NCI-H748 treated with DMSO at 0.1 percent for 48 hours (cell line): ENCODE measurements at regions not wholly inside any gene's neighbourhood (a gene's known extent, or its start where the extent isn't known, plus 50 kb on each side); places are given as distances from the start of the nearest gene placed in this dataset.

Experiments used
- DNase-seq: peaks from one replicate; lab custom pipeline; 2025; lab: John Stamatoyannopoulos, UW

DNA sequence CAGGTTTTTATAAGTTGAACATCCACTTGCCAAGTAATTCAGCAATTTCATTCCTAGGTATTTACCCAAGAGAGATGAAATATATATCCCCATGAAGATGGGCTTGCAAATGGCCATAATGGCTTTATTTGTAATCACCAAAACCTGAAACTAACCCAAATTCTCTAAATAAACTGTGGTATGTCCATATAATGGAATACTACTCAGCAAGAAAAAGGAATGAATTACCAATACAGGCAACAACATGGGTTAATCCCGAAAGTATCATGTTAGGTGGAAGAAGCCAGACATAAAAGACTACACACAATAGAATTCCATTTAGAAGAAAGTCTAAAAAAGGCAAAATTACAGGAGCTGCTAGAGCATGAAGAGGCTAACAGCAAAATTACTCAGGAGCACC lies 101.4 kb upstream of the PPP2R2D start:
- no peak for DNase-seq

GRCh38 chr10:131802156-131802915 lies 98.5 kb upstream of the PPP2R2D start:
- no peak for DNase-seq

GRCh38 chr10:131802996-131803395 lies 97.8 kb upstream of the PPP2R2D start:
- no peak for DNase-seq

- DNase-seq: no peak
Observed at GRCh38 chr10:131803860-131804425, 96.9 kb upstream of the PPP2R2D start.

- no peak for DNase-seq
Observed at GRCh38 chr10:131804551-131805295, 96.1 kb upstream of the PPP2R2D start.

GRCh38 chr10:131805696-131806095 lies 95.1 kb upstream of the PPP2R2D start:
- no peak for DNase-seq

DNA sequence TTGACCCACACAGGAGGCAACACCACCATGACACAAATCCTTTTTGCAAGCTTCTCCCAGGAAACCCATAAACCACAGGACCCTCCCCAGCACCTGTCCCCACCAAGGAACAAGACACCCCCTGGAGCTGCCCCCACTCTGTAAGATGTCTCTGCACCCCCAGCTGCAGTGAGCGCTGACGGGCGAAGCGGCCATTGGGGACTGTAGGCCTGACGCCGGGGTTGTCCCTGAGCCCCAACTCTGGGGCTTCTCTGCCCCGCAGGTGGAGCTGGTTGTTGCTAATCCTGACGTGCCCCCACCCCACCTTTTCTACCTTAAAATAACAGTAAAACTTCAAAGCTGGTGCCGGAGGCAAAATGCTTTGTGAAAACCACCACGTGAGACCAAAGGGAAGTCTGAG lies 94.7 kb upstream of the PPP2R2D start:
- no peak for DNase-seq

DNA sequence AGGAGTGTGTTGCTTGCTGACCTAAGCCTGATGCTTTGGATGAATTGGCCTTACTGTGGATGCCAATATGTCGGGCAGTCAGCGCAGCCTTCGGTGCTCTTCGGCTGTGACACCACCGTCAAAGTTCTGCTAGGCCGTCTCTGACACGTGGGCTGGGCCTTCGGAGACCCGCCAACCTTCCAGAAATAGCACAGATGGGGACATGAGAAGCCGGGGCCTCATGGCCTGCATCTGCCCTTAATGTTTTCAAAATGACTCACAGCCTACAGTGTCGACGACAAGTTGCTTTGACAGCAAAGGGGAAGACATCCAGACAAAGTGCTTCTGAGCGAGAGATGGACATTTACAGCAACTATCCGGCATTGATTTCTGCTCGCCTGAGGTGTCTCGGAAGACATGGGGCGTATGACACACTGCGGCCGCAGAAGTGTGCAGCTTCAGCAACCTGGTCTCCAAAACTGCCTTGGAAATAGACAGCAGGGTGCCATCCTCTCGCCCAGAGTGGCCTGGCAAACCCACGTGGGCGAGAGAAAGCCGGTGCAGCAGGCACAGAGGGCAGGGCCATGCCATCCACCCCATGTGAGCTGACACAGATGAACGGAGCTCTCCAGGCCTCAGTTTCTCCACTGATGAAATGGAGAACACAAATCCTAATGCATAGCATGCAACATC lies 94.0 kb upstream of the PPP2R2D start:
- no peak for DNase-seq

GRCh38 chr10:131808370-131808930 lies 92.4 kb upstream of the PPP2R2D start:
- no peak for DNase-seq

- DNase-seq: no peak
Observed at GRCh38 chr10:131810036-131810804, 90.6 kb upstream of the PPP2R2D start.

DNA sequence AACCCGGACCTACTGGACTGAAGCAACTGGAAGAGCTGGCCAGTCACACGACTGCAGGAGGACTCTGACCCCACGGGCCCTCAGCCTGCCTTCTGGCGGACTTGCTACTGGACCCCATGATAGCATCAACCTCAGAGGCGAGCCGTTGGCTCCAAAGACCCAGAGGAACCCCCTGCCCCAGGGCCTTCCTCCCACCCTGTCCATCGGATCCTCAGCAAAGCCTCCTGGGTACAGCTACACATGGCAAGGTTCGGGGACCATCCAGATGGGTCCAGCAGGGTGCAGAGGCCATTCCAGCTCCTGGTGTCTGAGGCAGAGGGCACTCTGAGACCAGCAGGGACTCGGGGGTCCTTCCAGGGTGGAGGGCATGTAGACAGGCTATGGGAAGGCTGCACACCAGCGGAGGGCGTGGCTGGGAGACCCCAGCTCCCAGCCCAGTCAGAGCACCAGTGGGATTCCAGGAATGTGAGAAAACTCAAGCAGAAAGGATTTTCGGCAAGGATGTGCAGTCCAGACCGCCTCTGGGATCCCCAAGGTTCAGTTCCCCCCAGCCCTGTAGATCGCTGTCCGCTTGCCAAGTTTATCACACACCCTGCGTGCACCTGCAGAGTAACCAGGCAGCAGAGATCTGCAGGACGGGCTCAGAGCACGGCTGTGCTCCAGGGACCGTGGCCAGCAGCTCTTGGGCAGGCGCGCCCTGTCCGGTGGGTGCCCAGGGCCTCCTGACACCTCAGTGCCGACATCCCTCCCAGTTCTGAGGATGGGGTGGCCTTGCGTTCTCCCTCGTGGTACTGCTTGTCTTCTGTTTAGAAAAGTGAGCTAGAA lies 89.8 kb upstream of the PPP2R2D start:
- DNase-seq: no peak

DNA sequence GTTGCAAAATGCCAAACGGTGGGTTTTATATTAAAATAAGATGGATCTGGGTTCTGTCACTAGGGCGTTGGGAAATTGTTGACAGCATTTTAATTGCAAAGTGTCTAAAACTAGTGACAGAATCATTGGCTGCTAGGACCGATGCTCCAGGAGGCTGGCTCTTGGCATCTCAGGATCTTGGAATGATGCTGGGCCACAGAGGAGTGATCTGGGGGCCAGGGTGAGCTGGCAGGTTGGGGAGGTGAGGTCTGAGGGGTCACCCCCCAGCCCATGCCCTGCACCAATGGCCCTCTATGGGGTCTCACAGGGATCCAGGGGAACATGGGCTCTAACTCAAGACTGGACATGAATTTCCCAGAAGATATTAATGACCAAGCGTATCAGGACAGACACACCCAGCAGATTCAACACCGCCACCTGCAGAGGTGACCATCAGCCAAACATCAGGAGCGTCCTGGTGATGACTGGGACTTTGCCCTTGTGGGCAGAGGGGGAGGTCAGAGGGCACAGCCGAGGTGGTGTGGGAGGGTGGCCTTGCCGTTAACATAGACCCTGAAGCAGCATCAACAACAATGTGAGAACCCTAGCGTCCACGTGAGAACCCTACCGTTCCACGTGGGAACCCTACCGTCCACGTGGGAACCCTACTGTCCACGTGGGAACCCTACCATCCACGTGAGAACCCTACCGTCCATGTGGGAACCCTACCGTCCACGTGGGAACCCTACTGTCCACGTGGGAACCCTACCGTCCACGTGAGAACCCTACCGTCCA lies 89.0 kb upstream of the PPP2R2D start:
- DNase-seq: no peak

GRCh38 chr10:131812736-131813604 lies 87.8 kb upstream of the PPP2R2D start:
- DNase-seq: no peak

DNA sequence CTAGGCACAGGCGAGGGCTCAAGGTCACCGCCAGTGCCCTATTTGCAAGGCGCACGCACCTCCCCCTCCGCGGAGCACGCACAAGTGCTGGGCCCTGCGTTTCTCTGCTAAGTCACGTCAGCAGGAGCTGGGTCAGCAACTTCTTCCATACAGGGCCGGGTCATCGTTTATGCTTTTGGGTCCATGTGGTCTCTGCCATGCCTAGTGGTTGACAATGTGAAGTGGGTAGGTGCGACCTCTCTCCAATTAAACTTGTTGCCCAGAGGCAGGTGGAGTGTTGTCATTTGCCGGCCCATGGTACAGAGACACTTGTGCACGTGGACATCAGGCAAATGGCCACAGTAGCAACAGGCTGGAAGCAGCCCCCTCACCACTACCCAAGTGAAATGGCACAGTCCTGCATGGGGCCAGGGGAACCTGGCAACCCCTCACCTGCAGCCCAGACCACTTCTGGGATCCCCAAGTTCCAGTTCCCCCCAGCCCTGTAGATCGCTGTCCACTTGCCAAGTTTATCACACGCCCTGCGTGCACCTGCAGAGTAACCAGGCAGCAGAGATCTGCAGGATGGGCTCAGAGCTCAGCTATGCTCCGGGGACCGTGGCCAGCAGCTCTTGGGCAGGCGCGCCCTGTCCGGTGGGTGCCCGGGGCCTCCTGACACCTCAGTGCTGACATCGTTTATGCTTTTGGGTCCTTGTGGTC lies 86.1 kb upstream of the PPP2R2D start:
- no peak for DNase-seq

- DNase-seq: no peak
Observed at GRCh38 chr10:131815266-131816156, 85.3 kb upstream of the PPP2R2D start.

GRCh38 chr10:131816157-131816775 lies 84.5 kb upstream of the PPP2R2D start:
- DNase-seq: no peak
